Astrocyte of the hippocampus (primary cell): ENCODE measurements at regions not wholly inside any gene's neighbourhood (a gene's known extent, or its start where the extent isn't known, plus 50 kb on each side); places are given as distances from the start of the nearest gene placed in this dataset.

Source experiments
- DNase-seq: peaks from one replicate; pipeline ENCODE4 v3.0.0; 2011; ENCODE audit warnings: low read depth, low spot score

DNA sequence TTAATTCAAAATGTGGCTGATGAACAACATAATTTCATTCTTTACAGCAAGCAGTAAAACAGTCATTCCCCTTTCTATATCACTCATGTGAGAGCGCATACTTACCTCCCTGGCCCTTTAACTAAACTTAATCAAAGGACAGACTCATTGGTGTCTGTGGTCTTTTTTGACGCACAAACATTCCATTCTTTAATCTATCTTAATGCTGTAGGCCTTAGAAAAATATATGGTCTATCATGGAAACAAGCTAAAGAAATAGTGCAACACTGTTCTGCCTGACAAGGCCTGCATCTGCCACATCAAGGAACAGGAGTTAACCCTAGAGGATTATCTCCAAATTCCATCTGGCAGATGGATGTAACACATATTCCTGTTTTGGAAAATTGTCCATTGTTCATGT is 878.1 kb downstream of the NLGN4Y start:
- DNase-seq: no peak

DNA sequence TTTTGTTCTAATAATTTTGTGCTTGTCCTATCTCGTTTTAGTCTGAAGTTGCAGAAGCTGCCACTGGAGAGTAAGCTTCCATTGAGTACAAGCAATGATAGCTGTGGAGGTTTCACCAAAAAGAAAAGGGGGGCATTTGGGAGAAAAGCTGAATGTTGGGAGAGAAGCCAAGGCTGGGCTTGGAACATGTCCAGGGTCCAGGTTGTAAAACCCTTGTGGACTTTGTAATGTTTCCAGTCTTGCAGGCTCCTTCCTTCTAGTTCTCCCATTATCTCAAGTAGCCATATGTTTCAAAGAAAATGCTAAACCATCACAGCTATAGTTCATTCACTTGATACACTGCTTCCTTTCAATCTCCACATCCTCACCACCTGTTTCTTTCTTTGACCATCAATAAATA is 880.2 kb downstream of the NLGN4Y start:
- DNase-seq: no peak

GRCh38 chrY:15415165-15415564 is 890.8 kb downstream of the NLGN4Y start:
- no peak for DNase-seq

DNA sequence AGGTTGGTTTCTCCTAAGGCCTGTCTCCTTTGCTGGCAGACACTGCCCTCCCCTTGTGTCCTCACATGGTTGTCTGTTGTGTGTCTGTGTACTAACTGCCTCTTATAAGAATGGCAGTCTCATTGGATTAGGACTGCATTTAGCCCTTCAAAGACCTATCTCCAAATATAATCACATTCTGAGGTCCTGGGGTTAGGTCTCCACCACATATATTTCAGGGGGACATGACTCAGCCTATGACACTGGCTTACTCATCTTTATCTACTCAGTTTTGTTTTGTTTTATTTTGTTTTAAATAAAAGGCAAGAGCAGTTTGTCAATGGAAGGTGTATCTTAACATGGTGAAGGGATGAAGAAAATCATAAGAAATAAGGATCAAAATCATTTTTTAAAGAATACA is 894.3 kb downstream of the NLGN4Y start:
- no peak for DNase-seq

- no peak for DNase-seq
These were observed 900.4 kb downstream of the NLGN4Y start for GRCh38 chrY:15424665-15425132.

DNA sequence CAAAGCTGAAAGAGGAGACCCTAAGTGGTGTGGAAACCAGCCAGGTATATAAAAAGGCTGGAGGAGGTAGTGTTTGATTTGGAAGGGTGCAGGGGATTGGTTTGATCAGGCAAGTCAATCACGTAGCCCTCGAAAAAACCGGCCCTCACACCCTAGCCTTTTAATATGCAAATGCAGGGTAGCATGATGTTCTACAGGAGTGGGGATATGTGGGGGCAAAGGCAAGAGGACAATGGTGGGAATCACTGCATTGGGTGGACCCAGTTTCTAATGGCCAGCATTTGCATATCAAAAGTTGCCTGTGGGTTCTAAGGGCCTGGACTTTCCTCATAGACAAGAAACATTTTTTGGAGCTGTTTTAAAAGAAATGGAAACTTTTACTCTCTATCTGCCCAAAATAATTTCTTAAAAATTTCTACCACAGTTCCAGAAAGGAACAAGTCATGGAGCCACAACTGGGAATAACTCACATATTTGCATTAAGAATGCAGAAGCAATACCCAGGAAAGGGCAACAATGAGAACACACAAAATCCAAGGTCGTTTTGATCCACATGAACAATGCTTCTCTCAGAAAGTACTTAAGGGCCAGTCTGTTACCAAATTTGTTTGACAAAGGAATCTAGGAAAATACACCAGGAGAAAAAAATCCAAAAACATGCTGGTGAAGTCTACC is 915.8 kb downstream of the NLGN4Y start:
- no peak for DNase-seq

DNA sequence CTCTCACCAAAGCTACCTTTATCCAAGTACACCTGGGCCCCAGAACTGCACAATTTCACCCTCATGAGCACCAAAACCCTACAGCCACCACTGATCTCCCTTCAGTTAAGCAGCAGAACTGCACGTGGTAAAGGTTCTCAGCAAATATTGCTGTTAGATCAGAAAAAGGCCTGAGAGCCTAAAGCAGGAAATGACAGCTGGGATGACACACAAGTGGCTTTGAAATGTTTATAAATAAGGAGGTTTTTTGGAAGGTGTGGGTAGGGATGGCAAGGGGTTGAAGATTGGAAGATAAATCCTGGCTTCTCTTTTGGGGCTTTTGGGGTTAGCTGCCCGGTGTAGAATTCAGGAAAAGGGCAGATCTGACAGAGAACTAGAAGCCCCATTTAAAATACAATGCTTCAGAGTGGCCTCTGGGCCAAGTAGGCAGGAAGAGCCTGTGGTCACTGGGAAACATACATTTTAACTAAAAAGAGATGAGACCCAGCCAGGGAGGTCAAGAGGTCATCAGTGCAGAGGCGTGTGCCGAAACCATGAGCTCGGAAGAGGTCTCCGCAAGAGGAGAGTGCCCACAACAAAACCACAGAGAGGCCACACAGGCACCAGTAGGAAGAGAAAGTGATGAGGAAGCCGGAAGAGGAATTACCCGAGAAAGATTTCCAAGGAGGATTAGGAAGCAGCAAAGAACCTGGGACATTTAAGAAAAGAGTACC is 916.5 kb downstream of the NLGN4Y start:
- no peak for DNase-seq

DNA sequence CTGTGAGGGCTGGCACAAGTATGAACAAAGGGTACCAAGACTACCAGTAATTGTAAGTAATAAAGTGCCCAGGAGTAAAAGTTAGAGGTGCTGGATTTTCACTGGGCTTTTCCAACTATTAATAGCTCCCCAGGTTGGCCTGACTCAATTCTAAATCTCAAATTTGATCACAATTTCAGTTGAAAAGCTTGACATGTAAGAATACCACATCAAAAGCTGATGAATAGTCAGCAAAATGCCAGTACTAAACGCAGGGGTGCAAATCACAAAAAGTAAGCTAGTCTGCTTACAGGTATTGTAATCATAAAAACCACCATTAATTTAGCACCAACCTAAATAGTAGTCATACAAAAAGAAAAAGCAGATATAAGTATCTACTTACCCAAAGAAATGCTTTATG is 917.5 kb downstream of the NLGN4Y start:
- DNase-seq: no peak

GRCh38 chrY:15445871-15446270 is 921.5 kb downstream of the NLGN4Y start:
- no peak for DNase-seq

DNA sequence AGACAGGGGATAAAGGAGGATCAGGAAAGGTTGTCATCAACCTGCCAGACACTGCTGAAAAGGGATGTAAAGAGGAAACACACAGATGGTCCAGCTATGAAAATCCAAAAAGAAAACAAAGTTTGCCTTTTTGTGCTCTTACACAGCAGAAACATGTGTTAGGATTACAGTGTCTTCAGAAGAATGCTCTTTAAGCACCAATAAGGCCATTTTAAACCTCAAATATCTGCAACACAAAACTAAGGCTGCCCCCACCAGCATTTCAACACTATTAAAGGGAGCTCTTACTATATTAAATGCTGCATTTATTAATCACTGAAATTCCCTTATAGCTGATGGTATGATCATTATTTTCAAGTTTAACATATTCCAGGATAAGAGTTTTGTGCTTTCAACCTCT is 922.5 kb downstream of the NLGN4Y start:
- no peak for DNase-seq

- DNase-seq: no peak
These were observed 923.6 kb downstream of the NLGN4Y start for GRCh38 chrY:15447959-15448358.

- DNase-seq: no peak
These were observed 931.0 kb downstream of the NLGN4Y start for GRCh38 chrY:15455133-15455937.

- DNase-seq: no peak
These were observed 931.7 kb downstream of the NLGN4Y start for GRCh38 chrY:15455980-15456469.

DNA sequence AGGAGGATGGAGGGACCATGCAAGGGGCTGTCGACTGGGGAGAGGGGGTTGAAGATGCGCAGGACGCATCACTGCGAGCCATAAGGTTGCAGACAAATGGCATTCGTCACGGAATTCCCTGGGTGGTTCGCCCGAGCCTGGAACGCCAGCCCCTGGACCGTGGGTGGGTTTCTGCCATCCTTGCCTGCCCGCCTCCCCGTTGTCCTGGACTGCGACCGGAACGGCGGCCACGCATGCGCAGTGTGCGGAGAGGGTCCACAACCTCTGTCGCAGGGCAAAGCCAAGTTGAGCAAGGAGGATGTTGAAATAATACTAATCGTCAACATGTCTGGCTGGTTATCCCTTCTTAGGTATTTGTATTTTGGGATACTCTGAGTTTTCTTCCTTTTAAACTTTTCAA is 932.2 kb downstream of the NLGN4Y start:
- no peak for DNase-seq

DNA sequence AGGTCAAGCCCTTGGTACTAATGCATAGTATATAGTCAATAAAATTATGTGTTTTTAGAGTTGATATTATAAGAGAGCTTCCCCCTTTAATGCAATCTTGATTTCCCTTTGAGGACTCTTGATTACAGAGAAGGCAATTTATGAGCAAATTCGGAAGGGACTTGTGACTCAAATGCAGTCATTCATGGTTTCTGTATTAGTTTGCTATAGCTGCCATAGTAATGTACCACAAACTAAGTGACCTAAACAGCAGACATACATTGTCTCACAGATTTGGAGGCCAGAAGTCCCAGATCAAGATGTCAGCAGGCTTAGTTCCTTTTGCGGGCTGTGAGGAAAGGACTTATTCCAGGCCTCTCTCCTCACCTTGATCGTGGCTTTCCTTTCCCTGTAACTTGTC is 933.4 kb downstream of the NLGN4Y start:
- no peak for DNase-seq

- no peak for DNase-seq
These were observed 934.1 kb downstream of the NLGN4Y start for GRCh38 chrY:15458426-15458825.

DNA sequence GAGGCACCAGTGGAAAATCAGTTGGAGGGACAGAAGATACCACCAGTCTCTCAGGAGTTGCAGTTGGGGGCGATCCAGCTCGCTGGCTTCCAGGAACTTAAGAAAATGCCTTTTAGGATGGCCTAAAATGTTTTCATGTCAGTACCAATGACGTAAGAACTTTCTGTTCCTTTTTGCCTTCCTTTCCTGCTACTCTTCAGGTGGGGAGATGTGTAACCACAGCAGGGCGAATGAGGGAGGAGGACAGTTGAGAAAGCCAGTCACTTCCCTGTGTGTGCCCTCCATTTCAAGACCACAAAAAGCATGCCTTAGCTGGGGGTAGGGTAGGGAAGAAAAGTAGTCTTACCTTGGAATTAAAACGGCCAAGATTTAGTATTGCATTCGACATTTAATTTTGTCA is 941.6 kb downstream of the NLGN4Y start:
- DNase-seq: no peak

DNA sequence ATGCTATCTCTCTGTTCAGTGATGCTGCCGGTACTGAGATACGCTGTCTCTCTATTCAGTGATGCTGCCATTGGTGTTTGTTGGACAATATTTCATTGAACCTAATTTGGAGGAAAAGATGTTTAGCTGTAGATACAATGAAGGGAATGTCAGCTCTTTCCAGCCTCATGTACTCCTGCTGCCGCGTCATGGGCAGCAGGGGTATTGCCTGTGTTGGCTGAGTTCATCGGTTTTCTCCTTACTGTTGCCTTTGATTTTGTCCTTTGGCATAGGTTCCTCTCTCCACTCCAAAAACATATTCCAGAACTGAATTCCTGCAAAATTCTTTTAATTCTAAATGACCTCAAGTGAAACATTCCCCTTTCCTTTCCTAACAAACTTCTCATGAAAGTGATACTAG is 942.6 kb downstream of the NLGN4Y start:
- no peak for DNase-seq

DNA sequence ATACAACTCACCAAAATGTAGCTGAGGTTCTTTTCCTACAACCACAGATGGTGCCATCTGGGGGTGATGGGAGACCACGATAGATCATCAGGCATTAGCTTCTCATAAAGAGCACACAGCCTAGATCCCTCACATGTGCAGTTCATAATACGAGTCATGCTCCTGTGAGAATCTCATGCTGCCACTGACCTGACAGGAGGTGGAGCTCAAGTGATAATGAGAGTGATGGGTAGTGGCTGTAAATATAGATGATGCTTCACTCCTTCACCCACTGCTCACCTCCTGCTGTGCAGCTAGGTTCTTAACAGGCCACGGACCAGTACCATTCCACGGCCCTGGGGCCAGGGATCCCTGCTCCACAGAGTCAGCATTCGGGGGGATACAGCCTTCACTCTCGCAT is 943.8 kb downstream of the NLGN4Y start:
- no peak for DNase-seq

- no peak for DNase-seq
These were observed 947.0 kb downstream of the NLGN4Y start for GRCh38 chrY:15471371-15471770.

DNA sequence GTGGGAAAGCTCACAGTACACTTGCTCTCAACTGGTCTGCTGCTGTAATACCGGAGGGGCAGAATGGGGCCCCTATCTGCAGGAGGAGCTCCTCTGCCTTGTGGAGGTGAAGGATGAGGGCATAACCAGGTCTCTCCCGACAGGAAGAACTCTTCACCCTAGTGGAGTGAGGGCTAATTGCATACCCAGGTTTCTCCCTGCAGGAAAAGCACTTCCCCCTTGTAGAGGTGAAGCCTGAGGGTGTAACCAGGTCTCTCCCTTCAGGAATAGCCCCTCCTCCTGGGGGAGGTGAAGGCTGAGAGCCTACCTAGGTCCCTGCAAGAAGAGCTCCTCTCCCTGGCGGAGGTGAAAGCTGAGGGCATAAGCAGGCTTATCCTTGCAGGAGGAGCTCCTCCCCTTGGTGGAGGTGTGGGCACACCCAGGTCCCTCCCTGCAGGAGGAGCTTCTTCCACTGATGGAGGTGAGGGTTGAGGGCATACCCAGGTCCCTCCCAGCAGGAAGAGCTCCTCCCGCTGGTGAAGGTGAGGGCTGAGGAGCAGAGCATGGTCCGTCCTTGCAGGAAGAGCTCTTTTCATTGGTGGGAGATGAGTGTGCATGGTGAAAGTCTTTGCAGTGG is 954.1 kb downstream of the NLGN4Y start:
- no peak for DNase-seq

DNA sequence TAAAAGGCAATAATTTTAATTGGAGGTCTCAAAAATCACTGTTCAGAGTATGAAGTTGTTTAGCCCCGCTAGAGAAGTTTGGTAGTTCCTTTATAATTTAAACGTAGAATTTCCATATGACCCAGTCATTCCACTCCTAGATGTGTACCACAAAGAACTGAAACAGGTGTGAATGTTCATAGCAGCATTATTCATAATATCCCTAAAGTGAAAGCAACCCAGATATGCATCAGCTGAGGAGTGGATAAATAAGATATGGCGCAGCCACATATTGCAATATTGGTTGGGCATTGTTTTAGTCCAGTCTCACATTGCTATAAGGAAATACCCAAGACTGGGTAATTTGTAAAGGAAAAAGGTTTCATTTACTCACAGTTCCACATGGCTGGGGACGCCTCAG is 976.2 kb downstream of the NLGN4Y start:
- no peak for DNase-seq
